Colonic mucosa (tissue), 4 donors: ENCODE measurements at regions not wholly inside any gene's neighbourhood (a gene's known extent, or its start where the extent isn't known, plus 50 kb on each side); places are given as distances from the start of the nearest gene placed in this dataset.

Experiments used
- DNase-seq: peaks from one replicate; pipeline ENCODE4 v3.0.0-alpha.2; 2020
- H3K27ac ChIP-seq: fragments of 200-600 bp; one replicate; pipeline ENCODE4 v1.8.0; 2021
- H3K27me3 ChIP-seq: fragments of 200-600 bp; one replicate; pipeline ENCODE4 v1.8.0; 2021
- H3K36me3 ChIP-seq: fragments of 200-600 bp; one replicate; pipeline ENCODE4 v1.8.0; 2021
- H3K4me1 ChIP-seq: fragments of 200-600 bp; one replicate; pipeline ENCODE4 v1.8.0; 2021; ENCODE audit warnings: mild to moderate bottlenecking
- H3K4me3 ChIP-seq: fragments of 200-600 bp; one replicate; pipeline ENCODE4 v1.8.0; 2021
- H3K9ac ChIP-seq, 2 donors: one replicate each; pipeline ENCODE4 v1.7.0; 2013; ENCODE audit warnings: control low read depth in 2 of 2, low read depth in 2 of 2, low read length in 2 of 2
- H3K9me3 ChIP-seq: fragments of 200-600 bp; one replicate; pipeline ENCODE4 v1.8.0; 2021
- CTCF ChIP-seq: fragments of 200-600 bp; IDR thresholded peaks from one replicate; pipeline ENCODE4 v1.8.0; 2022; ENCODE audit warnings: antibody characterized with exemption, mild to moderate bottlenecking
- intact Hi-C: fragments of 100-400 bp; cut with DNase I; formaldehyde crosslinking; loops from one replicate; pipeline ENCODE4 v1.14.1; 2022
- donor health status: healthy.
- donor health status: DM: no; HTN: no; CAD: no.
- donor health status: DM: no; HTN: no; CAD: no.

DNA sequence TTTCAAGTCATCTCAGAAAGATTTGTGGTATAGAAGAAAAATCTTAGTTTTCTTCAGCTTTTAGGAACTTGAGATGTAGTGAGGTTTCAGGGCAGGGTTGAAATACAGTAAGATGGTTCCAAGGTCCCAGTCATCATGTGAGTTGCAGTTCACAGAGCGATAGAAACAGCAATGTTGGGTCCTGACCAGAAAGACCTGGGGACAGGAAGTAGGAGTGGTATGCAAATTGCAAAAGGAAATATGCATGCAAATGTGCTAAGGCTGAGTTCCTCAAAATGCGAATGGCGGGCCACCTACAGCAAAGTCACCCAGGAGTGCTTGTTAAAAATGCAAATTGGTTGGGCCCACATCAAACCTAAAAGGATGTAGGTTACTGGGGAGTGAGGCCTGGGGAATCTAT lies 1032.7 kb upstream of the TENM4 start:
- no peak overlapping the region for H3K4me3 ChIP-seq
- DNase-seq, result no peak
- TF ChIP-seq CTCF, result no peak
- H3K27ac ChIP-seq, result no peak overlapping the region
- no peaks in the 10 kb centered on the region for H3K27me3 ChIP-seq
- no peaks in the 10 kb centered on the region for H3K4me1 ChIP-seq
- intact Hi-C loops, result no loop called here
- H3K9ac ChIP-seq, result no peak overlapping the region
- H3K36me3 ChIP-seq, result no peaks in the 10 kb centered on the region
- H3K9me3 ChIP-seq, result no peaks in the 10 kb centered on the region

- no peak overlapping the region for H3K4me3 ChIP-seq
- H3K9ac ChIP-seq, result no peak overlapping the region
- H3K27me3 ChIP-seq, result no peaks in the 10 kb centered on the region
- no peak for DNase-seq
- H3K27ac ChIP-seq, result no peak overlapping the region
- H3K9me3 ChIP-seq, result no peaks in the 10 kb centered on the region
- intact Hi-C loops, result no loop called here
- H3K36me3 ChIP-seq, result no peaks in the 10 kb centered on the region
- no peak for TF ChIP-seq CTCF
- no peaks in the 10 kb centered on the region for H3K4me1 ChIP-seq
Observed at GRCh38 chr11:80469871-80470270, 1029.0 kb upstream of the TENM4 start.

DNA sequence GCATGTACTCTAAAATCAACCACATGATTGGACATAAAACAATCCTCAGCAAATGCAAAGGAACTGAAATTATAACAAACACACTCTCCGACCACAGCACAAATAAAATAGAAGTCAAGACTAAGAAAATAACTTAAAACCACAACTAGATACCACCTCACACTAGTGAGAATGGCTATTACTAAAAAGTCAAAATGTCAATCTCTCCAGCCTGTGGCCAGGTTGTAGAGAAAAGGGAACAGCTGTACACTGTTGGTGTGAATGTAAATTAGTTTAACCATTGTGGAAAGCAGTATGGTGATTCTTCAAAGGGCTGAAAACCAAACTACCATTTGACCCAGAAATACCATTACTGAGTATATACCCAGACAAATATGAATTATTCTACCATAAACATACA lies 1025.7 kb upstream of the TENM4 start:
- H3K9me3 ChIP-seq, result no peaks in the 10 kb centered on the region
- no peaks in the 10 kb centered on the region for H3K4me1 ChIP-seq
- H3K27me3 ChIP-seq, result no peaks in the 10 kb centered on the region
- H3K36me3 ChIP-seq, result no peaks in the 10 kb centered on the region
- H3K27ac ChIP-seq, result no peak overlapping the region
- no peak for DNase-seq
- H3K4me3 ChIP-seq, result no peak overlapping the region
- no peak for TF ChIP-seq CTCF
- no peak overlapping the region for H3K9ac ChIP-seq
- intact Hi-C loops, result no loop called here

GRCh38 chr11:80462211-80462610 lies 1021.4 kb upstream of the TENM4 start:
- Histone ChIP-seq H3K4me1 (no peaks in the 10 kb centered on the region), H3K36me3 (no peaks in the 10 kb centered on the region), H3K9ac (no peak overlapping the region), H3K9me3 (no peaks in the 10 kb centered on the region), H3K27me3 (no peaks in the 10 kb centered on the region), H3K4me3 (no peak overlapping the region), H3K27ac (no peak overlapping the region)
- no peak for DNase-seq
- intact Hi-C loops, result no loop called here
- TF ChIP-seq CTCF, result no peak

- Histone ChIP-seq H3K27me3 (no peaks in the 10 kb centered on the region), H3K4me1 (no peaks in the 10 kb centered on the region), H3K9ac (no peak overlapping the region), H3K4me3 (no peak overlapping the region), H3K36me3 (no peaks in the 10 kb centered on the region), H3K27ac (no peak overlapping the region), H3K9me3 (no peaks in the 10 kb centered on the region)
- no peak for TF ChIP-seq CTCF
- intact Hi-C loops, result no loop called here
- no peak for DNase-seq
Observed at GRCh38 chr11:80458376-80458775, 1017.5 kb upstream of the TENM4 start.

- TF ChIP-seq CTCF, result no peak
- Histone ChIP-seq H3K4me1 (no peaks in the 10 kb centered on the region), H3K36me3 (no peaks in the 10 kb centered on the region), H3K27ac (no peak overlapping the region), H3K9me3 (no peaks in the 10 kb centered on the region), H3K27me3 (no peaks in the 10 kb centered on the region), H3K9ac (no peak overlapping the region), H3K4me3 (no peak overlapping the region)
- no peak for DNase-seq
- intact Hi-C loops, result no loop called here
Observed at GRCh38 chr11:80457823-80458222, 1017.0 kb upstream of the TENM4 start.
